GM12878 (cell line): ENCODE measurements at regions not wholly inside any gene's neighbourhood (a gene's known extent, or its start where the extent isn't known, plus 50 kb on each side); places are given as distances from the start of the nearest gene placed in this dataset.
A peak's percentile ranks its signal among the peaks of the same experiment; 100 is the strongest.

Experiments
- ATF7 ChIP-seq: fragments of 450-650 bp; IDR thresholded peaks from 2 replicates; pipeline ENCODE4 v1.6.1; 2016; ENCODE audit warnings: low read depth, mild to moderate bottlenecking
- CREB1 ChIP-seq: IDR thresholded peaks from 2 replicates; pipeline ENCODE4 v1.6.1; 2012; ENCODE audit warnings: low read depth, mild to moderate bottlenecking, inconsistent platforms
- ESRRA ChIP-seq: IDR thresholded peaks from 2 replicates; pipeline ENCODE4 v1.6.1; 2012; ENCODE audit warnings: mild to moderate bottlenecking, low read length, improper control_type of control experiment
- FOXM1 ChIP-seq: IDR thresholded peaks from 2 replicates; pipeline ENCODE4 v1.6.1; 2012; ENCODE audit warnings: low read depth, mild to moderate bottlenecking, inconsistent platforms, low read length, moderate library complexity
- HDGF ChIP-seq: fragments of 450-650 bp; IDR thresholded peaks from 2 replicates; pipeline ENCODE4 v1.6.1; 2016; ENCODE audit warnings: antibody characterized with exemption
- IKZF1 ChIP-seq: fragments of 450-650 bp; conservative IDR thresholded peaks from 2 replicates; pipeline ENCODE4 v1.6.1; 2017; ENCODE audit warnings: antibody characterized with exemption, mild to moderate bottlenecking
- JUND ChIP-seq: IDR thresholded peaks from 2 replicates; pipeline ENCODE4 v1.6.1; 2012; ENCODE audit warnings: low read depth, mild to moderate bottlenecking, low read length, improper control_type of control experiment, moderate library complexity
- MEF2B ChIP-seq: fragments of 450-650 bp; IDR thresholded peaks from 2 replicates; pipeline ENCODE4 v1.6.1; 2018; ENCODE audit warnings: mild to moderate bottlenecking, moderate library complexity; ENCODE audit not compliant: partially characterized antibody, poor library complexity, severe bottlenecking
- MXI1 ChIP-seq: fragments of 150-350 bp; IDR thresholded peaks from 2 replicates; pipeline ENCODE4 v1.6.1; 2011; ENCODE audit warnings: low read depth, mild to moderate bottlenecking, inconsistent platforms, low read length, improper control_type of control experiment
- MYB ChIP-seq: fragments of 150-350 bp; IDR thresholded peaks from 2 replicates; pipeline ENCODE4 v1.6.1; 2014; ENCODE audit warnings: mild to moderate bottlenecking, low read depth, low read length, borderline replicate concordance
- NFIC ChIP-seq: IDR thresholded peaks from 2 replicates; pipeline ENCODE4 v1.6.1; 2012; ENCODE audit warnings: low read depth, mild to moderate bottlenecking, inconsistent platforms, low read length, moderate library complexity
- NR2C1 ChIP-seq: fragments of 450-650 bp; IDR thresholded peaks from 2 replicates; pipeline ENCODE4 v1.6.1; 2017; ENCODE audit warnings: antibody characterized with exemption, mild to moderate bottlenecking, moderate library complexity
- RAD21 ChIP-seq: IDR thresholded peaks from 2 replicates; pipeline ENCODE4 v1.6.1; 2011; ENCODE audit warnings: mild to moderate bottlenecking, low read depth, low read length, moderate library complexity; ENCODE audit not compliant: insufficient read depth
- SMC3 ChIP-seq: IDR thresholded peaks from 2 replicates; pipeline ENCODE4 v1.6.1; 2011; ENCODE audit warnings: low read length, improper control_type of control experiment, borderline replicate concordance
- STAT1 ChIP-seq: fragments of 450-650 bp; conservative IDR thresholded peaks from 2 replicates; pipeline ENCODE4 v1.6.1; 2014; ENCODE audit warnings: antibody characterized with exemption, mild to moderate bottlenecking
- WRNIP1 ChIP-seq: IDR thresholded peaks from 2 replicates; pipeline ENCODE4 v1.6.1; 2011; ENCODE audit warnings: low read depth, low read length, improper control_type of control experiment, borderline replicate concordance
- YY1 ChIP-seq: IDR thresholded peaks from 2 replicates; pipeline ENCODE4 v1.6.1; 2011; ENCODE audit warnings: low read depth, mild to moderate bottlenecking, low read length
- ZBED1 ChIP-seq: IDR thresholded peaks from 2 replicates; pipeline ENCODE4 v1.6.1; 2016; ENCODE audit warnings: borderline replicate concordance
- ZNF24 ChIP-seq: fragments of 450-650 bp; IDR thresholded peaks from 2 replicates; pipeline ENCODE4 v1.6.1; 2017; ENCODE audit warnings: antibody characterized with exemption, mild to moderate bottlenecking
- ZNF274 ChIP-seq: IDR thresholded peaks from one replicate; pipeline ENCODE4 v1.8.0; 2011; ENCODE audit not compliant: insufficient read length, insufficient read depth
- ZNF384 ChIP-seq: IDR thresholded peaks from 2 replicates; pipeline ENCODE4 v1.6.1; 2012; ENCODE audit warnings: low read depth, mild to moderate bottlenecking, low read length, improper control_type of control experiment, borderline replicate concordance
- TF ChIP-seq, protein P1 (sequence below): fragments of 450-650 bp; IDR thresholded peaks from 2 replicates; pipeline ENCODE4 v1.6.1; 2017; ENCODE audit warnings: mild to moderate bottlenecking, moderate library complexity
- TF ChIP-seq, protein P2 (sequence below): IDR thresholded peaks from 2 replicates; pipeline ENCODE4 v1.6.1; 2012; ENCODE audit warnings: mild to moderate bottlenecking, low read depth, low read length
- TF ChIP-seq, protein P3 (sequence below): fragments of 450-650 bp; IDR thresholded peaks from 2 replicates; pipeline ENCODE4 v1.6.1; 2016; ENCODE audit warnings: mild to moderate bottlenecking

DNA sequence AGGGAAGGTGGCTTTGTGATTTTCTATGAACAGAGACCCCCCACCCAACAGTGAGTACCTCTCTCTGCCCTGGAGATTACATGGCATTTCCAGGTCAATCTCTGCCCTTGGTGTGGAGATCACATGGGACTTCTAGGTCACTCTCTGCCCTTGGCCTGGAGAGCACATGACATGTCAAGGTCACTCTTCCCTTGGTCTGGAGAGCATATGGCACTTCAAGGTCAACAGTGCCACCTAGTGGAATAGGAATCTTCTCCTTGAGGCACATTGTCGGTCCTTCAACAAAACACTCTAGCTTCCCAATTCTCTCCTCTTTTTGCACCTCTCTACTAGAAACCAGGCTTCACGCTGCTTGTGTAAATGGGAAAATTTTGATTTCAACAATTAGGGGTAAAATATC lies 66.2 kb upstream of the TACR3 start (continued):
- no peak for TF ChIP-seq NR2C1
- TF ChIP-seq ZNF384, result no peak
- TF ChIP-seq, protein P1, sequence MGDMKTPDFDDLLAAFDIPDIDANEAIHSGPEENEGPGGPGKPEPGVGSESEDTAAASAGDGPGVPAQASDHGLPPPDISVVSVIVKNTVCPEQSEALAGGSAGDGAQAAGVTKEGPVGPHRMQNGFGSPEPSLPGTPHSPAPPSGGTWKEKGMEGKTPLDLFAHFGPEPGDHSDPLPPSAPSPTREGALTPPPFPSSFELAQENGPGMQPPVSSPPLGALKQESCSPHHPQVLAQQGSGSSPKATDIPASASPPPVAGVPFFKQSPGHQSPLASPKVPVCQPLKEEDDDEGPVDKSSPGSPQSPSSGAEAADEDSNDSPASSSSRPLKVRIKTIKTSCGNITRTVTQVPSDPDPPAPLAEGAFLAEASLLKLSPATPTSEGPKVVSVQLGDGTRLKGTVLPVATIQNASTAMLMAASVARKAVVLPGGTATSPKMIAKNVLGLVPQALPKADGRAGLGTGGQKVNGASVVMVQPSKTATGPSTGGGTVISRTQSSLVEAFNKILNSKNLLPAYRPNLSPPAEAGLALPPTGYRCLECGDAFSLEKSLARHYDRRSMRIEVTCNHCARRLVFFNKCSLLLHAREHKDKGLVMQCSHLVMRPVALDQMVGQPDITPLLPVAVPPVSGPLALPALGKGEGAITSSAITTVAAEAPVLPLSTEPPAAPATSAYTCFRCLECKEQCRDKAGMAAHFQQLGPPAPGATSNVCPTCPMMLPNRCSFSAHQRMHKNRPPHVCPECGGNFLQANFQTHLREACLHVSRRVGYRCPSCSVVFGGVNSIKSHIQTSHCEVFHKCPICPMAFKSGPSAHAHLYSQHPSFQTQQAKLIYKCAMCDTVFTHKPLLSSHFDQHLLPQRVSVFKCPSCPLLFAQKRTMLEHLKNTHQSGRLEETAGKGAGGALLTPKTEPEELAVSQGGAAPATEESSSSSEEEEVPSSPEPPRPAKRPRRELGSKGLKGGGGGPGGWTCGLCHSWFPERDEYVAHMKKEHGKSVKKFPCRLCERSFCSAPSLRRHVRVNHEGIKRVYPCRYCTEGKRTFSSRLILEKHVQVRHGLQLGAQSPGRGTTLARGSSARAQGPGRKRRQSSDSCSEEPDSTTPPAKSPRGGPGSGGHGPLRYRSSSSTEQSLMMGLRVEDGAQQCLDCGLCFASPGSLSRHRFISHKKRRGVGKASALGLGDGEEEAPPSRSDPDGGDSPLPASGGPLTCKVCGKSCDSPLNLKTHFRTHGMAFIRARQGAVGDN, result no peak
- no peak for TF ChIP-seq ZNF24
- TF ChIP-seq WRNIP1, result no peak
- TF ChIP-seq FOXM1, result no peak
- no peak for TF ChIP-seq HDGF
- TF ChIP-seq ATF7, result no peak
- TF ChIP-seq CREB1, result no peak
- no peak for TF ChIP-seq STAT1
- TF ChIP-seq, protein P2, sequence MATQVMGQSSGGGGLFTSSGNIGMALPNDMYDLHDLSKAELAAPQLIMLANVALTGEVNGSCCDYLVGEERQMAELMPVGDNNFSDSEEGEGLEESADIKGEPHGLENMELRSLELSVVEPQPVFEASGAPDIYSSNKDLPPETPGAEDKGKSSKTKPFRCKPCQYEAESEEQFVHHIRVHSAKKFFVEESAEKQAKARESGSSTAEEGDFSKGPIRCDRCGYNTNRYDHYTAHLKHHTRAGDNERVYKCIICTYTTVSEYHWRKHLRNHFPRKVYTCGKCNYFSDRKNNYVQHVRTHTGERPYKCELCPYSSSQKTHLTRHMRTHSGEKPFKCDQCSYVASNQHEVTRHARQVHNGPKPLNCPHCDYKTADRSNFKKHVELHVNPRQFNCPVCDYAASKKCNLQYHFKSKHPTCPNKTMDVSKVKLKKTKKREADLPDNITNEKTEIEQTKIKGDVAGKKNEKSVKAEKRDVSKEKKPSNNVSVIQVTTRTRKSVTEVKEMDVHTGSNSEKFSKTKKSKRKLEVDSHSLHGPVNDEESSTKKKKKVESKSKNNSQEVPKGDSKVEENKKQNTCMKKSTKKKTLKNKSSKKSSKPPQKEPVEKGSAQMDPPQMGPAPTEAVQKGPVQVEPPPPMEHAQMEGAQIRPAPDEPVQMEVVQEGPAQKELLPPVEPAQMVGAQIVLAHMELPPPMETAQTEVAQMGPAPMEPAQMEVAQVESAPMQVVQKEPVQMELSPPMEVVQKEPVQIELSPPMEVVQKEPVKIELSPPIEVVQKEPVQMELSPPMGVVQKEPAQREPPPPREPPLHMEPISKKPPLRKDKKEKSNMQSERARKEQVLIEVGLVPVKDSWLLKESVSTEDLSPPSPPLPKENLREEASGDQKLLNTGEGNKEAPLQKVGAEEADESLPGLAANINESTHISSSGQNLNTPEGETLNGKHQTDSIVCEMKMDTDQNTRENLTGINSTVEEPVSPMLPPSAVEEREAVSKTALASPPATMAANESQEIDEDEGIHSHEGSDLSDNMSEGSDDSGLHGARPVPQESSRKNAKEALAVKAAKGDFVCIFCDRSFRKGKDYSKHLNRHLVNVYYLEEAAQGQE, result no peak
- no peak for TF ChIP-seq MEF2B
- no peak for TF ChIP-seq NFIC
- TF ChIP-seq ZBED1, result no peak
- no peak for TF ChIP-seq MXI1
- no peak for TF ChIP-seq ZNF274
- TF ChIP-seq RAD21, result peak; percentile 87
- TF ChIP-seq YY1, result 0 out of 2 replicates have a peak, but pooled peaks have one; percentile 15
- peak; percentile 53; the same call in 1 of the 2 replicates for TF ChIP-seq SMC3
- TF ChIP-seq MYB, result no peak
- TF ChIP-seq, protein P3, sequence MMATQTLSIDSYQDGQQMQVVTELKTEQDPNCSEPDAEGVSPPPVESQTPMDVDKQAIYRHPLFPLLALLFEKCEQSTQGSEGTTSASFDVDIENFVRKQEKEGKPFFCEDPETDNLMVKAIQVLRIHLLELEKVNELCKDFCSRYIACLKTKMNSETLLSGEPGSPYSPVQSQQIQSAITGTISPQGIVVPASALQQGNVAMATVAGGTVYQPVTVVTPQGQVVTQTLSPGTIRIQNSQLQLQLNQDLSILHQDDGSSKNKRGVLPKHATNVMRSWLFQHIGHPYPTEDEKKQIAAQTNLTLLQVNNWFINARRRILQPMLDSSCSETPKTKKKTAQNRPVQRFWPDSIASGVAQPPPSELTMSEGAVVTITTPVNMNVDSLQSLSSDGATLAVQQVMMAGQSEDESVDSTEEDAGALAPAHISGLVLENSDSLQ, result no peak
- no peak for TF ChIP-seq JUND
- TF ChIP-seq ESRRA, result peak; percentile 84; the same call in 1 of the 2 replicates
- TF ChIP-seq IKZF1, result no peak
